ENCODE measurements at regions not wholly inside any gene's neighbourhood (a gene's known extent, or its start where the extent isn't known, plus 50 kb on each side); places are given as distances from the start of the nearest gene placed in this dataset.

DNA sequence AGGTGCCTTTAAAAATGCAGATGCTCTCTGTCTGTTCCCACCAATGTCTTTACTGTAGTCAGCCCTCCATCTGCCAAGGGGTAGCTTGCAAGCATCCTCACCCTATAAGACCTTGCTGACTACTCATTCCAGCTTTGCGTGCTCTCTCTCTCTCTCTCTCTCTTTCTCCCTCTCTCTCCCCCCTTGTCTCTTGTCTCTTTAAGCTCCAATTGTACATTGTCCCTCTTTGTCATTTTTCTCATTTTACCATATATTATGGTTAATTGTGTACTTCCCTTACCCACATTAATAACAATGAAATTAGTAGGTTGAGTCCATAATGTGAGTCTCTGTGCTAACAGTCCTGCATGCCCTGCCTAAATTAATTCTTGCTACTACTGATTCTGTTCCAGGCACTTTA lies 350.2 kb upstream of the CDH4 start:
- TF ChIP-seq, protein P1, sequence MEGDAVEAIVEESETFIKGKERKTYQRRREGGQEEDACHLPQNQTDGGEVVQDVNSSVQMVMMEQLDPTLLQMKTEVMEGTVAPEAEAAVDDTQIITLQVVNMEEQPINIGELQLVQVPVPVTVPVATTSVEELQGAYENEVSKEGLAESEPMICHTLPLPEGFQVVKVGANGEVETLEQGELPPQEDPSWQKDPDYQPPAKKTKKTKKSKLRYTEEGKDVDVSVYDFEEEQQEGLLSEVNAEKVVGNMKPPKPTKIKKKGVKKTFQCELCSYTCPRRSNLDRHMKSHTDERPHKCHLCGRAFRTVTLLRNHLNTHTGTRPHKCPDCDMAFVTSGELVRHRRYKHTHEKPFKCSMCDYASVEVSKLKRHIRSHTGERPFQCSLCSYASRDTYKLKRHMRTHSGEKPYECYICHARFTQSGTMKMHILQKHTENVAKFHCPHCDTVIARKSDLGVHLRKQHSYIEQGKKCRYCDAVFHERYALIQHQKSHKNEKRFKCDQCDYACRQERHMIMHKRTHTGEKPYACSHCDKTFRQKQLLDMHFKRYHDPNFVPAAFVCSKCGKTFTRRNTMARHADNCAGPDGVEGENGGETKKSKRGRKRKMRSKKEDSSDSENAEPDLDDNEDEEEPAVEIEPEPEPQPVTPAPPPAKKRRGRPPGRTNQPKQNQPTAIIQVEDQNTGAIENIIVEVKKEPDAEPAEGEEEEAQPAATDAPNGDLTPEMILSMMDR (conservative IDR thresholded peaks at IDR 0.05), result no peak
- no peak for TF ChIP-seq ZFX (IDR thresholded peaks at IDR 0.05)
